B cell (primary cell): ENCODE measurements at regions not wholly inside any gene's neighbourhood (a gene's known extent, or its start where the extent isn't known, plus 50 kb on each side); places are given as distances from the start of the nearest gene placed in this dataset.

Source experiments
- CTCF ChIP-seq: fragments of 200-600 bp; IDR thresholded peaks from one replicate; pipeline ENCODE4 v1.8.0; 2022; ENCODE audit warnings: antibody characterized with exemption, mild to moderate bottlenecking
- EZH2 ChIP-seq: IDR thresholded peaks from 2 replicates; pipeline ENCODE4 v1.6.1; 2012; ENCODE audit warnings: borderline replicate concordance, low read depth, mild to moderate bottlenecking, moderate library complexity, low read length; ENCODE audit not compliant: insufficient read depth, poor library complexity, severe bottlenecking

DNA sequence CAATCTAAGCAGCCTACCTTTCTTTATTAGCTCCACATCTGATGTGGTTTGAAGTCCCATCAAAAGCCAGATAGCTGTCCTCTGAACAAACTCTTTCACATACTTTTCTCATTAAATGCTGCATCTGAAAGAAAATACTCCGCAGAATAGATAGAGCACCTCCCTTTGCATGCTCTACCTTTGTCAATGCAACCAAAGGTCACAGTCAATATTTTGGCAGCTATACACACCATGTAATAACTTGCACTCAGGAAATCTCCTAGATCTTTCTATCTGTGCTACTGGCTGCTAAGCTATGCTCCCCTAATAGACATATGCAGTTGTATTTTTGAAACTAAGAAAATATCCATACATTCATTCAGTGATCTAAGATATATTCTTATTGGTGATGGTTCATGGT lies 204.8 kb upstream of the ARRDC4 start:
- TF ChIP-seq EZH2 (no peak), CTCF (no peak)
